CD4-positive, alpha-beta T cell (primary cell): ENCODE measurements at regions not wholly inside any gene's neighbourhood (a gene's known extent, or its start where the extent isn't known, plus 50 kb on each side); places are given as distances from the start of the nearest gene placed in this dataset.

Source experiments
- ATAC-seq: fragments of 200-7000 bp; cut with Tn5 transposase; one replicate; pipeline ENCODE4 v1.10.0; 2022; ENCODE audit warnings: mild to moderate bottlenecking; ENCODE audit not compliant: poor library complexity
- CTCF ChIA-PET: fragments of 350-600 bp; sonication (Branson Sonifier 250); formaldehyde crosslinking; loops from one replicate; lab custom pipeline; 2021; ENCODE audit warnings: antibody characterized with exemption, inconsistent platforms; lab: Charles Lee
- POLR2A ChIA-PET: fragments of 350-600 bp; sonication (Branson Sonifier 250); formaldehyde crosslinking; loops from one replicate; lab custom pipeline; 2021; ENCODE audit warnings: antibody characterized with exemption, inconsistent platforms; lab: Charles Lee
- DNase-seq, 14 experiments: peaks; one replicate each; pipeline ENCODE4 v3.0.0-alpha.2; 2013 to 2020; ENCODE audit warnings: mixed read lengths in 2 of 14
- H3K27ac ChIP-seq, 2 donors: one replicate each; pipeline versions ENCODE4 v1.5.1 to v1.7.0; 2013; ENCODE audit warnings: low read length in 2 of 2, low read depth in 1 of 2, mild to moderate bottlenecking in 1 of 2
- H3K27me3 ChIP-seq, 2 experiments: 1 replicate in 1 of 2; 2 replicates in 1 of 2; pipeline versions ENCODE4 v1.6.1 to v1.7.0; 2013; ENCODE audit warnings: low read length in 2 of 2, control low read depth in 1 of 2, mild to moderate bottlenecking in 1 of 2, moderate library complexity in 1 of 2; ENCODE audit not compliant: insufficient read depth in 2 of 2, control insufficient read depth in 1 of 2
- H3K36me3 ChIP-seq: one replicate; pipeline ENCODE4 v1.6.1; 2013; ENCODE audit warnings: low read length, control low read depth; ENCODE audit not compliant: insufficient read depth
- H3K4me1 ChIP-seq: one replicate; pipeline ENCODE4 v1.6.1; 2013; ENCODE audit warnings: low read length, control low read depth; ENCODE audit not compliant: insufficient read depth
- H3K4me3 ChIP-seq: one replicate; pipeline ENCODE4 v1.5.1; 2013; ENCODE audit warnings: mild to moderate bottlenecking, low read length, moderate library complexity
- H3K9me3 ChIP-seq, 2 experiments: 1 replicate in 1 of 2; 2 replicates in 1 of 2; pipeline versions ENCODE4 v1.6.1 to v1.7.0; 2013; ENCODE audit warnings: low read length in 2 of 2, mild to moderate bottlenecking in 2 of 2, control low read depth in 1 of 2, moderate library complexity in 1 of 2; ENCODE audit not compliant: control insufficient read depth in 1 of 2, insufficient read depth in 1 of 2
- H3K27ac Mint-ChIP-seq: one replicate; pipeline ENCODE4 v1.8.0; 2020; ENCODE audit warnings: mixed read lengths
- H3K27me3 Mint-ChIP-seq: one replicate; pipeline ENCODE4 v1.8.0; 2021; ENCODE audit warnings: mixed read lengths
- H3K36me3 Mint-ChIP-seq: one replicate; pipeline ENCODE4 v1.8.0; 2021; ENCODE audit warnings: low read depth, mixed read lengths
- H3K4me1 Mint-ChIP-seq: one replicate; pipeline ENCODE4 v1.8.0; 2021; ENCODE audit warnings: low read depth, mixed read lengths
- H3K4me3 Mint-ChIP-seq: one replicate; pipeline ENCODE4 v1.8.0; 2020; ENCODE audit warnings: mild to moderate bottlenecking, mixed read lengths
- H3K9me3 Mint-ChIP-seq: one replicate; pipeline ENCODE4 v1.8.0; 2020; ENCODE audit warnings: mixed read lengths
- intact Hi-C, 2 experiments: fragments of 100-400 bp; cut with DNase I in 1 of 2; cut with micrococcal nuclease in 1 of 2; formaldehyde crosslinking; loops; one replicate each; pipeline versions ENCODE4 v1.15.1 to v1.9.0; 2023 to 2025; cut with DNase I, micrococcal nuclease
- TF ChIP-seq, protein P1 (sequence below): fragments of 200-600 bp; IDR thresholded peaks from one replicate; pipeline ENCODE4 v1.8.0; 2022; ENCODE audit warnings: antibody characterized with exemption, mild to moderate bottlenecking

DNA sequence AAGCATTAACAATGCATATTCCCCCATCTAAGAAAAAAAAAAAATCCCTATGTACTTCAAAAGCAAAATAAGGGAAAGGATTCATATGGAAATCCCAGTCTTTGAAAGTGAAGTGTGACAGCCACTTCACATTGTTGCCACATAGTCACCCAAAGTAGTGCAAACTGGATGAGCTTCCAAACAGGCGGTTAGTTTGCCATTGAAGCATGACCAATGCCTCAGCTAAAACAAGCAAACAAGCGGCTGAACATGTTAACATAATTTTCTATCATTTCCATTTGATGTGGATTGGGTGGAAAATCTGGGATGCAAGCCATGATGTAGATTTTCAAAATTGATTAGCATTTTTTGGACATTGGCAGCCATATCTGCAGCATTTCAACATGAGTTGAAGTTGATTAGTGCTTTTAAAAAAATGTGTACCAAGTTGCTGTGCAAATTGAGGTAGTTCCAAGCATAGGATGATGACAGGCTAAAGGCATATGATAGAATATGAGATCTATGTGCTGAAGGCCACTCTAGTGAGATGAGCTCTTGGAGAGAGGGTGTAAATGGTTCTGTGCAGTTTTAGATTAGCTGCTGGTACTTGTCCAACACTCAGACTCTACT lies 405.2 kb downstream of the NR2F2 start:
- no peaks in the 10 kb centered on the region for H3K9me3 ChIP-seq
- H3K4me3 ChIP-seq: no peak overlapping the region
- no peaks in the 10 kb centered on the region for H3K36me3 ChIP-seq
- intact Hi-C loops: no loop called here
- no peak overlapping the region for H3K4me3 Mint-ChIP-seq
- no peaks in the 10 kb centered on the region for H3K36me3 Mint-ChIP-seq
- POLR2A ChIA-PET: no interaction called here
- no peaks in the 10 kb centered on the region for H3K27me3 Mint-ChIP-seq
- CTCF ChIA-PET: no interaction called here
- ATAC-seq: no peak
- no peak overlapping the region for H3K27ac Mint-ChIP-seq
- no peaks in the 10 kb centered on the region for H3K9me3 Mint-ChIP-seq
- TF ChIP-seq, protein P1, sequence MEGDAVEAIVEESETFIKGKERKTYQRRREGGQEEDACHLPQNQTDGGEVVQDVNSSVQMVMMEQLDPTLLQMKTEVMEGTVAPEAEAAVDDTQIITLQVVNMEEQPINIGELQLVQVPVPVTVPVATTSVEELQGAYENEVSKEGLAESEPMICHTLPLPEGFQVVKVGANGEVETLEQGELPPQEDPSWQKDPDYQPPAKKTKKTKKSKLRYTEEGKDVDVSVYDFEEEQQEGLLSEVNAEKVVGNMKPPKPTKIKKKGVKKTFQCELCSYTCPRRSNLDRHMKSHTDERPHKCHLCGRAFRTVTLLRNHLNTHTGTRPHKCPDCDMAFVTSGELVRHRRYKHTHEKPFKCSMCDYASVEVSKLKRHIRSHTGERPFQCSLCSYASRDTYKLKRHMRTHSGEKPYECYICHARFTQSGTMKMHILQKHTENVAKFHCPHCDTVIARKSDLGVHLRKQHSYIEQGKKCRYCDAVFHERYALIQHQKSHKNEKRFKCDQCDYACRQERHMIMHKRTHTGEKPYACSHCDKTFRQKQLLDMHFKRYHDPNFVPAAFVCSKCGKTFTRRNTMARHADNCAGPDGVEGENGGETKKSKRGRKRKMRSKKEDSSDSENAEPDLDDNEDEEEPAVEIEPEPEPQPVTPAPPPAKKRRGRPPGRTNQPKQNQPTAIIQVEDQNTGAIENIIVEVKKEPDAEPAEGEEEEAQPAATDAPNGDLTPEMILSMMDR: no peak
- H3K27me3 ChIP-seq: no peaks in the 10 kb centered on the region
- H3K4me1 Mint-ChIP-seq: no peaks in the 10 kb centered on the region
- H3K27ac ChIP-seq: no peak overlapping the region
- DNase-seq: no peak
- H3K4me1 ChIP-seq: no peaks in the 10 kb centered on the region

DNA sequence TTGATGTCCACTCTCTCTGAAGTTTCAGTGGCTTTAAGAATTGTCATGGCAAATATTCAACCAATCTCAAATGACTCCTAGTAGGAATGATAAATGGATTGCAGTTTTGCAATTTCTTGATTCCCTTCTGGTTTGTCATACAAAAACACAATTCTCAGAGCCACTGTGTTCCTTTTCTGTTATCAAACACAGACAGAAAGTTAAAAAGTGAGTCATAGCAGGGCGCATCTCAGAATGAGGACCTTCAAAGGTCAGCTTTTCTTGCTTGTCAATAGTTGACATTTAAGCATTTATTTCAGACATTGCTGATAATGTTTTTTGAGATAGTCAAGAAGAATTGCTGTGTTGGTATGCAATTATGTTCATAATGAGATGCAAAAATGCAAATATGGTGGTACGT lies 405.9 kb downstream of the NR2F2 start:
- Mint-ChIP-seq H3K27me3 (no peaks in the 10 kb centered on the region), H3K9me3 (no peaks in the 10 kb centered on the region), H3K4me1 (no peaks in the 10 kb centered on the region), H3K36me3 (no peaks in the 10 kb centered on the region), H3K4me3 (no peak overlapping the region), H3K27ac (no peak overlapping the region)
- Histone ChIP-seq H3K36me3 (no peaks in the 10 kb centered on the region), H3K4me1 (no peaks in the 10 kb centered on the region), H3K4me3 (no peak overlapping the region), H3K27ac (no peak overlapping the region), H3K9me3 (no peaks in the 10 kb centered on the region), H3K27me3 (no peaks in the 10 kb centered on the region)
- intact Hi-C loops: no loop called here
- TF ChIP-seq, protein P1: no peak
- POLR2A ChIA-PET: no interaction called here
- ATAC-seq (no peak), DNase-seq (no peak)
- CTCF ChIA-PET: no interaction called here

- TF ChIP-seq, protein P1: no peak
Observed at GRCh38 chr15:96737408-96737807, 406.9 kb downstream of the NR2F2 start.

More at GRCh38 chr15:96737408-96737807, 406.9 kb downstream of the NR2F2 start:
- ChIA-PET POLR2A (no interaction called here), CTCF (no interaction called here)
- no peaks in the 10 kb centered on the region for H3K27me3 Mint-ChIP-seq
- no peaks in the 10 kb centered on the region for H3K9me3 Mint-ChIP-seq
- Histone ChIP-seq H3K4me1 (no peaks in the 10 kb centered on the region), H3K36me3 (no peaks in the 10 kb centered on the region), H3K27me3 (no peaks in the 10 kb centered on the region), H3K9me3 (no peaks in the 10 kb centered on the region), H3K27ac (no peak overlapping the region), H3K4me3 (no peak overlapping the region)
- H3K36me3 Mint-ChIP-seq: no peaks in the 10 kb centered on the region
- H3K27ac Mint-ChIP-seq: no peak overlapping the region
- intact Hi-C loops: no loop called here
- no peak overlapping the region for H3K4me3 Mint-ChIP-seq
- no peaks in the 10 kb centered on the region for H3K4me1 Mint-ChIP-seq
- no peak for ATAC-seq
- no peak for DNase-seq
